ENCODE measurements at regions not wholly inside any gene's neighbourhood (a gene's known extent, or its start where the extent isn't known, plus 50 kb on each side); places are given as distances from the start of the nearest gene placed in this dataset.

GRCh38 chr2:31711737-31712136, 131.0 kb upstream of the SRD5A2 start:
- no peak for DNase-seq
- Histone ChIP-seq H3K27ac (ENCODE audit: insufficient read depth in 1 of 2, low read depth in 1 of 2, low read length in 2 of 2, poor library complexity in 1 of 2, severe bottlenecking in 2 of 2) (no peak overlapping the region), H3K36me3 (ENCODE audit: control insufficient read depth in 4 of 4, insufficient read depth in 4 of 4, low read length in 3 of 4) (no peaks in the 10 kb centered on the region), H3K4me3 (ENCODE audit: control insufficient read depth in 1 of 7, extremely low read depth in 1 of 7, insufficient read depth in 4 of 7, low read depth in 2 of 7, low read length in 6 of 7) (no peak overlapping the region), H3K27me3 (replicated peaks in 2 of 5; ENCODE audit: control insufficient read depth in 4 of 5, insufficient read depth in 5 of 5, low read length in 4 of 5) (no peaks in the 10 kb centered on the region), H3K4me1 (ENCODE audit: control extremely low read depth in 1 of 4, control insufficient read depth in 4 of 4, insufficient read depth in 4 of 4, low read length in 3 of 4) (no peaks in the 10 kb centered on the region), H3K9me3 (ENCODE audit: control extremely low read depth in 1 of 5, control insufficient read depth in 4 of 5, insufficient read depth in 2 of 5, low read depth in 1 of 5, low read length in 4 of 5) (peaks cover 0 to 10% (median 2%) of the 10 kb centered on the region in 5 experiments)
- CTCF ChIA-PET: no interaction called here
- POLR2A ChIA-PET: no interaction called here

GRCh38 chr2:31710121-31710520, 129.4 kb upstream of the SRD5A2 start:
- POLR2A ChIA-PET: no interaction called here
- Histone ChIP-seq H3K36me3 (ENCODE audit: control insufficient read depth in 4 of 4, insufficient read depth in 4 of 4, low read length in 3 of 4) (no peaks in the 10 kb centered on the region), H3K9me3 (ENCODE audit: control extremely low read depth in 1 of 5, control insufficient read depth in 4 of 5, insufficient read depth in 2 of 5, low read depth in 1 of 5, low read length in 4 of 5) (peaks cover 0 to 10% (median 2%) of the 10 kb centered on the region in 5 experiments), H3K27me3 (replicated peaks in 2 of 5; ENCODE audit: control insufficient read depth in 4 of 5, insufficient read depth in 5 of 5, low read length in 4 of 5) (no peaks in the 10 kb centered on the region), H3K4me1 (ENCODE audit: control extremely low read depth in 1 of 4, control insufficient read depth in 4 of 4, insufficient read depth in 4 of 4, low read length in 3 of 4) (no peaks in the 10 kb centered on the region), H3K4me3 (ENCODE audit: control insufficient read depth in 1 of 7, extremely low read depth in 1 of 7, insufficient read depth in 4 of 7, low read depth in 2 of 7, low read length in 6 of 7) (no peak overlapping the region), H3K27ac (ENCODE audit: insufficient read depth in 1 of 2, low read depth in 1 of 2, low read length in 2 of 2, poor library complexity in 1 of 2, severe bottlenecking in 2 of 2) (no peak overlapping the region)
- CTCF ChIA-PET: no interaction called here
- DNase-seq: no peak
- WGBS (ENCODE audit: insufficient coverage): 94% methylated on average over 2 of the region's 2 CpGs

- Histone ChIP-seq H3K27me3 (replicated peaks in 2 of 5; ENCODE audit: control insufficient read depth in 4 of 5, insufficient read depth in 5 of 5, low read length in 4 of 5) (no peaks in the 10 kb centered on the region), H3K9me3 (ENCODE audit: control extremely low read depth in 1 of 5, control insufficient read depth in 4 of 5, insufficient read depth in 2 of 5, low read depth in 1 of 5, low read length in 4 of 5) (peaks cover 0 to 10% (median 2%) of the 10 kb centered on the region in 5 experiments), H3K4me3 (ENCODE audit: control insufficient read depth in 1 of 7, extremely low read depth in 1 of 7, insufficient read depth in 4 of 7, low read depth in 2 of 7, low read length in 6 of 7) (no peak overlapping the region), H3K27ac (ENCODE audit: insufficient read depth in 1 of 2, low read depth in 1 of 2, low read length in 2 of 2, poor library complexity in 1 of 2, severe bottlenecking in 2 of 2) (no peak overlapping the region), H3K4me1 (ENCODE audit: control extremely low read depth in 1 of 4, control insufficient read depth in 4 of 4, insufficient read depth in 4 of 4, low read length in 3 of 4) (no peaks in the 10 kb centered on the region), H3K36me3 (ENCODE audit: control insufficient read depth in 4 of 4, insufficient read depth in 4 of 4, low read length in 3 of 4) (no peaks in the 10 kb centered on the region)
- WGBS (ENCODE audit: insufficient coverage): 100% methylated on average over 1 of the region's 3 CpGs
- ChIA-PET POLR2A (no interaction called here), CTCF (interaction anchor here (0.6 to 1.1 kb wide), 3 partner anchors 9 to 1511 kb away, joined by 3 to 5 read pairs (median 4); no protein-coding TSS in a partner anchor)
- no peak for DNase-seq
Observed at GRCh38 chr2:31707992-31708391, 127.3 kb upstream of the SRD5A2 start.

GRCh38 chr2:31704561-31705212, 123.9 kb upstream of the SRD5A2 start:
- DNase-seq: no peak
- 94% methylated on average over 2 of the region's 4 CpGs for WGBS (ENCODE audit: insufficient coverage)
- Histone ChIP-seq H3K4me3 (ENCODE audit: control insufficient read depth in 1 of 7, extremely low read depth in 1 of 7, insufficient read depth in 4 of 7, low read depth in 2 of 7, low read length in 6 of 7) (no peak overlapping the region), H3K4me1 (ENCODE audit: control extremely low read depth in 1 of 4, control insufficient read depth in 4 of 4, insufficient read depth in 4 of 4, low read length in 3 of 4) (no peaks in the 10 kb centered on the region), H3K27ac (ENCODE audit: insufficient read depth in 1 of 2, low read depth in 1 of 2, low read length in 2 of 2, poor library complexity in 1 of 2, severe bottlenecking in 2 of 2) (no peak overlapping the region), H3K27me3 (replicated peaks in 2 of 5; ENCODE audit: control insufficient read depth in 4 of 5, insufficient read depth in 5 of 5, low read length in 4 of 5) (peaks cover 0 to 2% (median 0%) of the 10 kb centered on the region in 5 experiments), H3K9me3 (ENCODE audit: control extremely low read depth in 1 of 5, control insufficient read depth in 4 of 5, insufficient read depth in 2 of 5, low read depth in 1 of 5, low read length in 4 of 5) (peaks cover 0 to 15% (median 0%) of the 10 kb centered on the region in 5 experiments), H3K36me3 (ENCODE audit: control insufficient read depth in 4 of 4, insufficient read depth in 4 of 4, low read length in 3 of 4) (no peaks in the 10 kb centered on the region)
- ChIA-PET POLR2A (no interaction called here), CTCF (no interaction called here)

GRCh38 chr2:31703253-31703652, 122.5 kb upstream of the SRD5A2 start:
- Histone ChIP-seq H3K9me3 (ENCODE audit: control extremely low read depth in 1 of 5, control insufficient read depth in 4 of 5, insufficient read depth in 2 of 5, low read depth in 1 of 5, low read length in 4 of 5) (peaks cover 3 to 21% (median 8%) of the 10 kb centered on the region in 5 experiments), H3K4me1 (ENCODE audit: control extremely low read depth in 1 of 4, control insufficient read depth in 4 of 4, insufficient read depth in 4 of 4, low read length in 3 of 4) (no peaks in the 10 kb centered on the region), H3K36me3 (ENCODE audit: control insufficient read depth in 4 of 4, insufficient read depth in 4 of 4, low read length in 3 of 4) (no peaks in the 10 kb centered on the region), H3K27me3 (replicated peaks in 2 of 5; ENCODE audit: control insufficient read depth in 4 of 5, insufficient read depth in 5 of 5, low read length in 4 of 5) (peaks cover 0 to 2% (median 0%) of the 10 kb centered on the region in 5 experiments), H3K4me3 (ENCODE audit: control insufficient read depth in 1 of 7, extremely low read depth in 1 of 7, insufficient read depth in 4 of 7, low read depth in 2 of 7, low read length in 6 of 7) (no peak overlapping the region), H3K27ac (ENCODE audit: insufficient read depth in 1 of 2, low read depth in 1 of 2, low read length in 2 of 2, poor library complexity in 1 of 2, severe bottlenecking in 2 of 2) (no peak overlapping the region)
- no peak for DNase-seq
- POLR2A ChIA-PET: no interaction called here
- CTCF ChIA-PET: no interaction called here

- Histone ChIP-seq H3K4me3 (ENCODE audit: control insufficient read depth in 1 of 7, extremely low read depth in 1 of 7, insufficient read depth in 4 of 7, low read depth in 2 of 7, low read length in 6 of 7) (no peak overlapping the region), H3K27ac (ENCODE audit: insufficient read depth in 1 of 2, low read depth in 1 of 2, low read length in 2 of 2, poor library complexity in 1 of 2, severe bottlenecking in 2 of 2) (no peak overlapping the region), H3K9me3 (ENCODE audit: control extremely low read depth in 1 of 5, control insufficient read depth in 4 of 5, insufficient read depth in 2 of 5, low read depth in 1 of 5, low read length in 4 of 5) (peaks cover 12 to 51% (median 28%) of the 10 kb centered on the region in 5 experiments), H3K36me3 (ENCODE audit: control insufficient read depth in 4 of 4, insufficient read depth in 4 of 4, low read length in 3 of 4) (no peaks in the 10 kb centered on the region), H3K4me1 (ENCODE audit: control extremely low read depth in 1 of 4, control insufficient read depth in 4 of 4, insufficient read depth in 4 of 4, low read length in 3 of 4) (no peaks in the 10 kb centered on the region), H3K27me3 (replicated peaks in 2 of 5; ENCODE audit: control insufficient read depth in 4 of 5, insufficient read depth in 5 of 5, low read length in 4 of 5) (peaks cover 0 to 2% (median 0%) of the 10 kb centered on the region in 5 experiments)
- ChIA-PET POLR2A (no interaction called here), CTCF (no interaction called here)
- WGBS (ENCODE audit: insufficient coverage): 100% methylated on average over 1 of the region's 1 CpG
- no peak for DNase-seq
Observed at GRCh38 chr2:31698722-31699121, 118.0 kb upstream of the SRD5A2 start.

GRCh38 chr2:31696068-31696467, 115.3 kb upstream of the SRD5A2 start:
- ChIA-PET POLR2A (no interaction called here), CTCF (no interaction called here)
- Histone ChIP-seq H3K4me1 (ENCODE audit: control extremely low read depth in 1 of 4, control insufficient read depth in 4 of 4, insufficient read depth in 4 of 4, low read length in 3 of 4) (no peaks in the 10 kb centered on the region), H3K27me3 (replicated peaks in 2 of 5; ENCODE audit: control insufficient read depth in 4 of 5, insufficient read depth in 5 of 5, low read length in 4 of 5) (no peaks in the 10 kb centered on the region), H3K36me3 (ENCODE audit: control insufficient read depth in 4 of 4, insufficient read depth in 4 of 4, low read length in 3 of 4) (no peaks in the 10 kb centered on the region), H3K9me3 (ENCODE audit: control extremely low read depth in 1 of 5, control insufficient read depth in 4 of 5, insufficient read depth in 2 of 5, low read depth in 1 of 5, low read length in 4 of 5) (peaks cover 12 to 63% (median 46%) of the 10 kb centered on the region in 5 experiments), H3K4me3 (ENCODE audit: control insufficient read depth in 1 of 7, extremely low read depth in 1 of 7, insufficient read depth in 4 of 7, low read depth in 2 of 7, low read length in 6 of 7) (no peak overlapping the region), H3K27ac (ENCODE audit: insufficient read depth in 1 of 2, low read depth in 1 of 2, low read length in 2 of 2, poor library complexity in 1 of 2, severe bottlenecking in 2 of 2) (no peak overlapping the region)
- no peak for DNase-seq
- WGBS (ENCODE audit: insufficient coverage): 71% methylated on average over 1 of the region's 1 CpG

Measured in common myeloid progenitor, CD34-positive (primary cell).